ENCODE measurements at regions not wholly inside any gene's neighbourhood (a gene's known extent, or its start where the extent isn't known, plus 50 kb on each side); places are given as distances from the start of the nearest gene placed in this dataset.

- TF ChIP-seq KMT2A (CRISPR knock-in tag; IDR thresholded peaks at IDR 0.05) (no peak), ZSCAN12 (CRISPR knock-in tag; IDR thresholded peaks at IDR 0.05) (no peak), FOSL1 (CRISPR knock-in tag; IDR thresholded peaks at IDR 0.05; ENCODE audit: borderline replicate concordance) (no peak), POLR2G (IDR thresholded peaks at IDR 0.05; ENCODE audit: low read depth, low read length) (no peak), ATF4 (CRISPR knock-in tag; IDR thresholded peaks at IDR 0.05) (no peak), SP5 (CRISPR knock-in tag; IDR thresholded peaks at IDR 0.05; ENCODE audit: borderline replicate concordance, low read depth) (no peak), IKZF5 (CRISPR knock-in tag; IDR thresholded peaks at IDR 0.05) (no peak), FIP1L1 (IDR thresholded peaks at IDR 0.05; ENCODE audit: borderline replicate concordance, insufficient read depth, low read depth, low read length) (no peak), NFRKB (IDR thresholded peaks at IDR 0.05) (no peak), CBFB (CRISPR knock-in tag; IDR thresholded peaks at IDR 0.05) (no peak), E2F5 (CRISPR knock-in tag; conservative IDR thresholded peaks at IDR 0.05) (no peak), ZNF879 (CRISPR knock-in tag; IDR thresholded peaks at IDR 0.05) (no peak), BCL3 (CRISPR knock-in tag; IDR thresholded peaks at IDR 0.05) (no peak), ZNF510 (CRISPR knock-in tag; IDR thresholded peaks at IDR 0.05; ENCODE audit: low read depth) (no peak)
Measured at GRCh38 chr21:35768187-35768586, 292.1 kb downstream of the SETD4 start (continued).

Data from HepG2 (cell line).